DMS 273 (cell line): ENCODE measurements at regions not wholly inside any gene's neighbourhood (a gene's known extent, or its start where the extent isn't known, plus 50 kb on each side); places are given as distances from the start of the nearest gene placed in this dataset.

ENCODE experiments used
- DNase-seq: peaks from one replicate; lab custom pipeline; 2025; ENCODE audit not compliant: unreplicated experiment; lab: John Stamatoyannopoulos, UW

DNA sequence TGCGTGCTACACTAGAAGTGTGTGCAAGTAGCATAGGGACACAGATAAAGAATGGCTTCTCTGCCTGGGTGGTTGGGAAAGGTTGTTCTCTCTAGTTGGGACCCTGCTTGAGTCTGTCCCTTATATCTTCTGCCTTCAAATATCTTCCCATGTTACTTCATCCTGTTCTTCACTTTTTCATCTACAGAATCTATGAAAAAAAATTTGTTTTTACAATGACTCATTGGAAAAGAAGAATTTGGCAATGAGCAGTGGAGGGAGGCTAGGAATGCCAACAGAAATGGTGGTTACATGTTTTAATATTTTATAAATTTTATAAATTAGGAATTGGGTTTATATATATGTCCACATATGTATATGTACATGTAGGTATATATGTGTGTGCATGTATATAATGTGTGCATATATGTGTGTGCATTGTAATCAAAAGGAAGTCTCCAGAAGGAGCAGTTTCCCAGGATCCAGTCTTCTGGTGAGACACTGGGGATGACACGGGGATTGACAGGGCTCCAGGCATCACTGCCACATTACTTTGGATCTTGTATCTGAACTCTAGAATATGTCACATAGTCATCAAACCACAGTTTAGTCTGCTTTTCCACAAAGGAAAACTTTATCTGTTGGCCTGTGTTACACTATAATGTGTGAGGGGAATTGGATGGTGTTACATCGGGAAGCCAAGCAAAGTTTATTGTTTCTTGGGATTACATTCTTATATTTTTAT, 75.3 kb upstream of the RIPOR2 start:
- DNase-seq, result no peak

DNA sequence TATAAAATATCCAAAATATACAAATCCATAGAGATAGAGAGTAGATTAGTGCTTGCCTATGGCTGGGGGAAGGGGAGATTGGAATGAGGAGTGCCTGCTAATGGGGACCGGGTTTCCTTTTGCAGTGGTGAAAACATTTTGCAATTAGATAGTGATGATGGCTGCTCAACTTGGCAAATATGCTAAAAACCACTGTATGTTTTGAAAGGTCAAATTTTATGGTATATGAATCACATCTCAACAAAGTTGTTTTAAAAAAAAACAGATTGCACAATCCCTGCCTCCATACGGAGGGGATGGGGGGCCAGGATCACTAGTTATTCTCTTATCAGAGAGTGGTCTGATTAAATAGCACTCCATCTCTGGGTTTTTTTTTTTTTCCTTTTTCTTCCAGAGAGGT, 76.9 kb upstream of the RIPOR2 start:
- DNase-seq, result no peak

DNA sequence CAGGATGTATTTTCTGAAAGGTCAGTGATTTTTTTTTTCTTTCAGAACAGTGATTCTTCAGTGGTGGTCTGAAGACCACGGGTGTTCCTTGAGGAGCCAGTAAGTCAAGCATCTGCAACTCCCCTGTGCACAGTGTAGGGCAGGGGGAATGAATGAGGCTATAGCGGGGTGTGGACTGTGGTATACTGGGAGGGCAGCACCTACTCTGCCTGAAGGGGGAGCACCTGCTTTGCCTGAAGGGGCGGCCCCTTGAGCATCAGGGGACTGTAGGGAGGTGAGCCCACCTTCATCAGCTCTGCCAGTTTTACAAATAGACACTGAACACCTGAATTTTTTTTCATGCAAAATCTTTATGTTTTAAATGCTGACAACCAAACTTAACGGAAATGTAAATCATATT, 77.5 kb upstream of the RIPOR2 start:
- peak; percentile 23 for DNase-seq

DNA sequence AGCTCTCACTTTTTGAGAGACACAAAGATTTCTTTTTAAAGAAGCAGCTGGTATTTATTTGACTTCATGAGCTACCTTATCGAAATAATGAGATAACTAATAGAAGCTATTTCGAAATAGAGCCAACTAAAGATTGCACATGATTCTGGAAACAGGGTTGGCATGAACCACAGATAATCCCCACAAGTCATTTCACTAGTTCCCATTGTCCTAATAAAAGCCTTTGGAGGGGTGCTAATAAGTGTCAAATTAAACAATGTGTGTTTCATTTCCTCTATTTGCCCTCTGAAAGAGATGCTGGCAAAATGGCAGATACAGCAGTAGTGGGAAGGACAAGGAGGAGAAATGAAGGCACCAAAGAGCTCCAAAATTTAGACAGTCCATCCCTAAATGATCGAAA, 78.6 kb upstream of the RIPOR2 start:
- no peak for DNase-seq

DNA sequence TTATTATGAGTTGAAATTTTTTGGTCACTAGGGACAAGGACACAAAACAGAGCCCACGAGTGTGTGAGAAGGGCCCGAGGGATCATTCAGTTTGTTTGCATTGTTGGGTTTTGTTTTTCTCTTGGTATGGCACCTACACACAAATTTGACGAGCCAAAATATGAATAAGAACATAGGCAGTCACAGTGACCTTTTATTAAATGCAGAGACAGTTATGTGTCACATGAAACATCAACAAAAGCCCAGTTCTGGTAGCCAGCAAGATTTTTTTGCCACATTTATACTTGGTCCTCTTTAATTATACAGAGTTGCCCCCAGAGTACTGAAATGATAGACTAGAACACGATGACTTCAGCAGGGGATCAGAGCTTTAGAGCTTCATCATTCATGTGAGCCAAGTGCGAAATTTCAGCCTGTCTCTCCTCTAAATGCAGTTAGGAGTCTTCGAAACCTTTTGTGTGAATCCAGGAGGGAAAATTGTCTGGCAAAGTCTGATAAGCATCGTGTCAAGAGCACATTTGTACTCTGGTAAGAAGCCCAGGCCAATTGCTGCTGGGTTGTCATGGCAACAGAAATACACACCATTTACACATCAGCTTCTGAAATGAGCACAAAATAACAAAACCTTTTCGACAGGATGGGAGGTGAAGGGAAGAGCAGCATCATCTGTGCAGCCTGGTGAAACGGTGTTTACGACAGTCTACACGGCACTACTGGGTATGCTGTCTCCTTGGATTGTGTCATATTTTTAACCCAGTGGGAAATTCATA, 79.2 kb upstream of the RIPOR2 start:
- peak; percentile 61 for DNase-seq

DNA sequence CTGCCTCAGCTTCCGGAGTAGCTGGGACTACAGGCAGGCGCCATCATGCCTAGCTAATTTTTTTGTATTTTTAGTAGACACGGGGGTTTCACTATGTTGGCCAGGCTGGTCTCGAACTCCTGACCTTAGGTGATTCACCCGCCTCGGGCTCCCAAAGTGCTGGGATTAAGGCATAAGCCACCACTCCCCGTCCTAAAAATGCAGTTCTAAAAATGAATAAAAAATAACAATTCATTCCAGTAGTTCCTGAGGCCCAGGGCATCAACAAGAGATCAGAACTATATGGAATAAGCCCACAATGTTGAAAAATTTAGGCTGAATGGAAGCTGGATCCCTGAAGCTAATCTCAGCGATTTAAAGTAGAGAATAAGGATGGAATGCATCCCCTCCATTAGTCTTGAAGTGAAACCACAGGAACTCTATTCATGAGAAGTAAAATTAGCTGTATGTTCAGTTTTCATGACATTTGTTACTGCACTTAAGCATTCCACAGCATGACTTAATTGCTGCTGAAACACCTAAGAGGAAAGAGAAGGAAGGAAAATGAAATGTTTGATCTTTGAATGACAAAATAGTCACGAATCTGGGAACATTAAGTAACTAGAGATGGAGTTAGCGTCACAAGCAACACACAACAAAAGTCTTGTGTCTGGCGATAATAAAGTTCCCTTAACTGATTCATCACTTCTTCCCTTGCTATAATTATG, 80.4 kb upstream of the RIPOR2 start:
- DNase-seq, result no peak

DNA sequence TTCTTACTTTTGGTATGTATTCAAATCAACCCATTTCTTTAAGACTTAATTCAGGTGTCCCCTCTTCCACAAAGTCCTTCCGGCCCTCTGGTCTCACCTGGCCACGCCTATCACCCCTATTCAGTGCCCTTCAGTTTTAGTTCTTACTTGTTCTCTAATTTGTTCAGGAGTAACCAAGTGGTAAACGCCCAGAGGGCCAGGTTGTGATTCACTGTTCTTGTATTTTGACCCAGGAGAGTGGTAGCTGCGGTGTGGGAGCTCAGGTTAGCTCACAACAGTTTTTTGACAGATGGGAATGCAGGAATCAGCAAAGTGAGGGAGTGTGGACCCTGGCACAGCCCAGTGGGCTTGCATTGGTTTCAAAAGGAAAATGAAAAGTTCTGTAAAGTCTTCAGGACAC, 81.7 kb upstream of the RIPOR2 start:
- no peak for DNase-seq

DNA sequence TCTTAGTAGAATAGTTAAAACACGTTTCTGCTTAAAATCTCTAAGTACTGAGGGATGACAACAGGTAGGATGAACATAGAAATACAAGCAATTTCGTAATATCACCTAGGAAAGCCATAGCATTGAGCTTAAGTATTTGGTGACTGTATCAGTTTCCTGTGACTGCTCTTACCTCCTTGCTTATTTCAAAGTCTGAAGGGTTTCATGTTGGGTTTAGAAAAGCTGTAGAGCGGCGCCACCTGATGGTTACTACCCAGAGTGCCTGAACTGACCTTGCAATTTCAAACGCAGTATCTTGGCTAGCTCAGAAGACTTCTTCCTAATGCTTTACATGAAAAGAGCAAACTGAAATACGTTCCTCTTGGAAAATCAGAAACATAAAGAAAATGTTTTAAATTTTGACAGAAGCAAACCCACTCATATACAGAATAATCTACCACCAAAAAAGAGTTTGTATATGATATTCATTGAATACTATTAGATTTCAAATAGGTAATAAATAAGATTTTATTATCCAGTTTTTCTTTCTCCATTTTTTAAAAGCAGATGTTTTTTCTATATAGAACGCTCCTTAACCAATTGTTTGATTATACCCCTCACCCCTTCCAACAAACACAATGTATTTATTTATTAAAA, 82.3 kb upstream of the RIPOR2 start:
- peak; percentile 41 for DNase-seq

DNA sequence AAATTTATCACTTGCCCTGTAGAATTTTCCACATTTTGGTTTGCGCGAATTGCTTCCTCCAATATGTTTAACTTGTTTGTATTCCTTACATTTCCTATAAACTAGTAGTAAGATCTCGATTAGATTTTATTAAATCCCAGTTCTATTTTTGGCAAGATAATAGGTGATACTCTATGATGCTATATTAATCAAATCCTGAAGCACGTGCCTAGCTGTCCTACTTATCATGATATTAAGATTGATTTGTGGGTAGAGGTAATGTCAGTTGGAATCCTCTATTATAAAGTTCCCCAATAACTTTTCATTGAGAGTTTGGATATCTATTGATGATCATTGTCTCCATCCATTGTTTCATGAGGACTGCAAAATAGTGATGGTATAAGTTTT, 82.8 kb upstream of the RIPOR2 start:
- DNase-seq, result no peak

DNA sequence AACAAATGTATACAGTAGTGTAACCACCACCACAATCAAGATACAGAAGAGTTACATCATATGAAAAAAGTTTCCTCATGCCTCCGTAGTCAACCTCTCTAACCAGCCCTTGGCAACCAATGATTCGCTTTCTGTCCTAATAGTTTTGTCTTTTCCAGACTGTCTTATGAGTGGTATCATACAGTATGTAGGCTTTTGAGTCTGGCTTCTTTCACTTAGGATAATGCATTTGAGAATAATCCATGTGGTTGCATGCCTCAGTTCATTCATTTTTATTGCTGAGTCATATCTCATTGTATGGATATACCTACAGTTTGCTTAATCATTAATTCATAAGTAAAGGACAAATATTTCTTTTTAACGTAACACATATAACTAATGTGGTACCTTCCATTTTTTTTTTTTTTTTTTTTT, 86.4 kb upstream of the RIPOR2 start:
- DNase-seq, result no peak

DNA sequence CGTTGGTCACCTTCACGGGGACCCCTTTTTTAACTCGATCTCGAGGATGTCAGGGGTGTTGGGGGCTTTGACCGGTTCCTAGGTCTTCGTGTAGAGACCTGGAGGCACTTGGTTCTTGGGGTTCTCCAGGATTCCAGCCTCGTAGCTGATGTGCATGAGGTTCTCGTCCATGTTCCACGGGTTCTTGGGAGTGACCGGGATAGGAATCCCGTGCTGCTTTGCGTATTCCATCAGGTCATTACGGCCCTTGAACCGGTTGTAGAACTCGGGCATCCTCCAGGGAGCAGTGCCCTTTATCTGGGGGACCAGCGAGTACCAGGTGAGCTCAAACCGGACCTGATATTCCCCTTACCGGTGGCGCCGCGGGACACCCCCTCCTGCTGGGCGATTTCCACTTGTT, 88.0 kb upstream of the RIPOR2 start:
- no peak for DNase-seq

DNA sequence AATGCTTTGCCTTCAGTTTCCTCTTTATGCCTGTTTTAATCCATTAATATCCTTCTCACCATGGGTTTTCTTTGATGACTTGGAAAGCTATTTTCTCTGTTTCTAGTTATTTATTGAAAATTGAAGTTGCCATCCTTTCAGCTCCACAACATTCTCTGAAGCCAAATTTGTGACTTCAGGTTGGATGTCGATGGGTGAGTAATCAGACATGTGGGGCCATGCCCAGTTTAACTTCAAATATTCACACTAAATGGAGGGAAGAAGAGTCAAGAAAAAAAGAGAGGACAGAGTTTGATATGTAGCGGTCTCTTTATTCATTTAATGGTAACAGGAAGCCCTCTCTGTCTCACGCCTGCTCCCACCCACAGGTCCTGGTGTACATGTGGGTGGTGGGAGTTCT, 89.1 kb upstream of the RIPOR2 start:
- no peak for DNase-seq

DNA sequence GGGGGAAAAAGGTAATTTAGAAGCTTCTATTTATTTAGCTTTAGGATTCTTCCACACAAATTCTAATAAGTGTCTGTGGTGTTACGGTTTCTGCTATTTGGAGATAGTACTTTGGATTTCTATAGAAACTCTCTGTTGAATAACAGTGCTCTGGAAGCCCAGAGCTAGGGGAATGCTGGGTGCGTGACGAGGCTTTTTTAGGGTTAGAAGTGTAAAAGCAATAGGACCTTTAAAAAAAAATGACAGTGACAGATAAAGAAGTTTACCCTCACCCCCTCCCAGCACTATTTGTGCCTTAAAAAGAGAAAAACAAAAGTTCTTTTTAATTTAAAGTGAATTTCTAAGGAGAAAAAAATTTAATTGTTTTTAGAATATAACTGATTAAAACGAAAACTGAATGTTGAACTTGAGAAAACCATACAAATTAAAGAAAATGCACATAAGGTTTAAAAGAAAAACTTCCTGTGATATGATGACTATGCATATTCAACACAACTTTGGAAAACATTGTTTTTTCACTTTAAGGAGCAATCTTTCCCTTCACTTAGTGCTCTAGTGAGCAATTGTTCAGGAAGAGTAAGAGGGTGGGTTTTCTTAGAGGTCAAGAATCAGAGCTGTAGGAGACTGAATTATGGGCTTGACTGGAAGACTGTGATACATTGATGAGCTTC, 89.6 kb upstream of the RIPOR2 start:
- DNase-seq, result no peak

DNA sequence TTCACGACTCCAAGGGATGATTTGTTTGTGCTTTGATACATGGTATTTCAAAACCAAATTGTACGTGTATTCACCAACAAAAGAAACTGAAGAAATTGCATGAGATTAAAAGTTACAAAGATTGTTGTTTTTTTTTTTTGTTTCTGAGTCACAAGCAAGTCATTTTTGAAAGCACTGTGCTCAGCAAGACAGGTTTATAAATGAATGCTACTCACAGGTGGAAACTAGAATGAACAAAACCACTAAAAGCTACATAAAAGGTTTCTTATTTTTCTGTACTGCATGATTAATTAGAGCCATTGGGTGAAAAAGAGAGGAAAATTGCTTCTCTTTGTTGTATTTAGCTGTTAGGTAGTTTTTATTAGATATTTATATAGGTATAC, 90.2 kb upstream of the RIPOR2 start:
- DNase-seq, result no peak

DNA sequence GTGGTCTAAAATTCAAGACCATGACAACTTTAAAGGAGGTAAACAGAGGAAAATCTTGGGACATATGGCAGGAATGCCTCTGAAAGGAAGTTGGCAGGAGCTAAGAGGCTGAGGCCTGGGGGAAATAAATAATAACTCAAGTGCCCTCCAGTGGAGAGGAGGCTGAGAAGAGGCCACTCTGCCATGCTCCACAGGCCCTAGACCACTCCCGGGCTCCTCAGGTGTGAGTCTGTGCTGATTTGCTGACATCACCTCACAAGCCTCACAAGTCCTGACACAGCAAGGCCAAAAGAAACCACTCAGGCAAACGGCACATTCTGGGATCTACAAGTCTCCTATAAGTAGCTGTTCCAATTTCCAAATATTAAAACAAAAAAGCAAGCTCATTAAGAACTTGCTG, 91.0 kb upstream of the RIPOR2 start:
- peak; percentile 50 for DNase-seq

DNA sequence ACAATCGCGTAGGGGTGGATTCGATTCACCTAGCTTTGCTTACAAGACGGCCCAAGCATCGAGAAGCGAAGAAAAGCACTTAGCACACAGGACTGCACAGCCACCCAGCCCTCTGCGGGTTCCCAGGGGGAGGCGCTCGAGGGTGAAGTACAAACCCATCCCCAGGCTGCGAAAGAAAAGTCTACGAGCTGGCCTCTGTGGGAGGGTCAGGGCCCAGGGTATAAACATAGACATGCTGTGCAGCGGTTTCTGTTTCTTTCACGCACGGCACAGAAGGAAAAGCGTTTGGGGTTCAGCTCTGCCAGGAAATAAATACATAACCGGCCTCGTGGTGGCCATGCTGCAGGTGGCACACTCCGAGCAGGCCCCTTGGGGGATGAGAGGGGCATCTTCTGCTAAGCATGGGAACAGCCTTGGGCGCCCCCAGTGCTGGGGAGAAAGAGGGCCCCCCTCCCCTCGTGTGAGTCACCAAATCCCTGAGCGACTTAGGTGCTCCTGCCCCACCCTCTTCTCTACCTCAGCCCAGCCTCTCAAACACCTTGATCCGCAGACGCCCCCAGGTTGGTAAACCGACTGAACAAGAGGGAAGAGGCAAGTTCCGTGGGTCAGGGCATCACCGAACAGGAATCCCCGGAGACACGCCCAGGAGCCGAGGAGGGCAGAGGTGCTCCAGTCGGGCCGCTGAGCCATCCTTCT, 91.6 kb upstream of the RIPOR2 start:
- DNase-seq, result no peak

DNA sequence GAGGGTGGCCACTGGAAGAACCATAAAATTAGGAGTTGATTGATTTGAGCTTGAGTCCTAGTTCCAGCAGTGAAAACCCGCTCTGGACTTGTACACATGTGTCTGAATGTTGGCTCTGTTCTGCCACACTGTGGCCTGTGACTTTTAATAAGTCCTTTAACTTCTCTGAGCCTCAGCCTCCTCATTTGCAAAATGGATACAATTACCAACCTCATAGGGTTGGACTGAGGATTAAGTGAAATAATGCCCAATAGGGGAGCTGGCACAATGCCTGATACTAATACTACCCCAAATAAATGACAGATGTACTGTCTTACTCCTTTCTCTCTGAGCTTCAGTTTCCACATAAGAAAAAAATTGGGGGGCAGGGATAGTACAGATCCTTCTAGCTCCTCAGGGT, 92.6 kb upstream of the RIPOR2 start:
- DNase-seq, result peak; percentile 28

DNA sequence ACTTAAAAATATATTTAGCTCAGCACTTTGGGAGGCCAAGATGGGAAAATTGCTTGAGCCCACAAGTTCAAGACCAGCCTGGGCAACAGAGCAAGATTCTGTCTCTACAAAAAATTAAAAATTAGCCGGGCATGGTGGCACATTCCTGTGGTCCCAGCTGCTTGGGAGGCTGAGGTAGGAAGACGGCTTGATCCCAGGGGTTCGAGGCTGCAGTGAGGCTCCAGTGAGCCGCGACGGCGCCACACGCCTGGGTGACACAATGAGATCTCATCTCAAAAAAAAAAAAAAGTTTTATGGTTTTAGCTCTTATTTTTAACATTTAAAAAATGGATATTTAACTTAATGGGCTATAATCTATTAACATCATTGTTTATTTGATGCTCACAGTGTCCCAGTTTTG, 97.2 kb upstream of the RIPOR2 start:
- no peak for DNase-seq

DNA sequence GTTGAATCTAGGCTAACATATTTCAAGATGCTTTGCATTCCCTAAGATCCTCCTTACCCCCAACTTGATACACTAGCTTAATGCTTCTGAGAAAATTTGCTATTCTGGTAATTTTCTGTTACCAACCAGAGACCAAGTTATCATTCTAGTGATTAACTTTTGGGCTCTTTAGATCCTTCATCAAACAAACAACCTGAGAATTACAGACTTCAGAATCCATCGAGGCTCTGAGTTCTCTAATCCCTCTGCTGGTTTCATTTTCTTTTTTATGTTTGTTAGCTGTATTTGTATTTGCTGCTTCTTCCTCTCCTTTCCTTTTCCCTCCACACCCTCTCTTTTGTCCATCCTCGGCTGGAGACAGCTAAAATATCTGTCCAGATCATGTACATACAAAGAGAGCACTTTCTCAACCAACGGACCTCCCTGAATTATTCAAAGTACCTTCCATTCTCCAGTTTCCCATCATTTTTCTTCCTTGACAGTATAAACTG, 98.7 kb upstream of the RIPOR2 start:
- DNase-seq, result no peak

DNA sequence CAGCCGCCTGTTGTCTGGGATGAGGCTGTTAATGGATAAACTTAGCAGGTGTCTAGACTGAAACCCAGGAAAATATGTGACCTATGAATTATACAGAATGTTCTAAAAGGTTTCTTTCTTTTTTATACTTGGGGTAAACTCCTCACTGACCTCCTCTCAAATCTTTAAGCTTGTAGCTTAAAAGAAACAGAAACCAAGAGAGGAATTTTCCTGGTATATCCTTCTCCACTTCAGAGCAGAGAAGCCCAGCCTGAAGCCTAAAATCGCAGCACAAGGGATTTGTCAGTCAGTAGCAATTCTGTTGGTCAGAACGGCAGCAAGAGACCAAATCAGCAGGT, 99.4 kb upstream of the RIPOR2 start:
- no peak for DNase-seq
